ENCODE measurements at regions not wholly inside any gene's neighbourhood (a gene's known extent, or its start where the extent isn't known, plus 50 kb on each side); places are given as distances from the start of the nearest gene placed in this dataset.

DNA sequence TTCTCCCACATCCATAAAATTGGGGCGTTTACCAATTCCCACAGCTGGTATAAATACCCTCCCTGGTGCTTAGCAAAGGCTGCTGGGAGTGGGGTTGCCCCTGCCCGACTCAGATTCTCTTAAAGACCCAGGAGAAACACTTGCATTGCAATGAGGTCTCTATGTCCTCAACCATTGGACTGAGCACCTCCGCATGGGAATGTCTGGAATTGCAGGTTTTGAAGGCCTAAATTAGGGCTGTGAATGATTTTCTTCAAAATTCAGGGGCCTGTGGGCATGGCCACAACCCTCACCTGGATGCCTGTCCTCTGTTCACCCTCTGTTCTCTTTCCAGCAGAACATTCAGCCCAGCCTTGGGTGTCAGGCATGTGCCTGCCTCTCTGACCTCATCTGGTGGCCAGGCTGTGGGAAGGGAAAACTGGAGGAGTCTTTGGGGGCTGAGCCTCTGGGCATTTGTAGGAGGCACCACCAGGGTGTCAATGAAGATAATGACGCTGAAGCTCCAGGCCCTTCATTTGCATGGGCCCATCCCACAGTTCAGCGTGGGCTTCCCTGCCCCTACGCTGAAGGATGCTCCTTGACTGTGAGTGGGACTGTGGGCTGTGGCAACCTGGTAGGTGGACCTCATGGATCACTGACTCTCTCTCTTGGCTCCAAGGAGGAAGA lies 52.7 kb upstream of the MYEOV start:
- Histone ChIP-seq H3K36me3 (replicated peaks; ENCODE audit: insufficient read depth, low read depth) (no peaks in the 10 kb centered on the region), H2AFZ (no peak overlapping the region), H3K9me2 (replicated peaks; ENCODE audit: insufficient read depth) (no peaks in the 10 kb centered on the region), H3K4me1 (ENCODE audit: insufficient read depth) (no peaks in the 10 kb centered on the region), H3K4me3 (no peak overlapping the region), H3K27me3 (no peaks in the 10 kb centered on the region), H3K79me2 (no peaks in the 10 kb centered on the region), H3K27ac (no peak overlapping the region), H4K20me1 (ENCODE audit: insufficient read depth, poor library complexity, severe bottlenecking) (no peaks in the 10 kb centered on the region), H3K4me2 (no peak overlapping the region), H3K9me3 (ENCODE audit: low read depth) (no peaks in the 10 kb centered on the region)
- DNase-seq (ENCODE audit: low spot score): no peak
- 90% methylated on average over 6 of the region's 6 CpGs for WGBS (ENCODE audit: low lambda C conversion rate, missing lambda C conversion rate)
- TF ChIP-seq, protein P1, sequence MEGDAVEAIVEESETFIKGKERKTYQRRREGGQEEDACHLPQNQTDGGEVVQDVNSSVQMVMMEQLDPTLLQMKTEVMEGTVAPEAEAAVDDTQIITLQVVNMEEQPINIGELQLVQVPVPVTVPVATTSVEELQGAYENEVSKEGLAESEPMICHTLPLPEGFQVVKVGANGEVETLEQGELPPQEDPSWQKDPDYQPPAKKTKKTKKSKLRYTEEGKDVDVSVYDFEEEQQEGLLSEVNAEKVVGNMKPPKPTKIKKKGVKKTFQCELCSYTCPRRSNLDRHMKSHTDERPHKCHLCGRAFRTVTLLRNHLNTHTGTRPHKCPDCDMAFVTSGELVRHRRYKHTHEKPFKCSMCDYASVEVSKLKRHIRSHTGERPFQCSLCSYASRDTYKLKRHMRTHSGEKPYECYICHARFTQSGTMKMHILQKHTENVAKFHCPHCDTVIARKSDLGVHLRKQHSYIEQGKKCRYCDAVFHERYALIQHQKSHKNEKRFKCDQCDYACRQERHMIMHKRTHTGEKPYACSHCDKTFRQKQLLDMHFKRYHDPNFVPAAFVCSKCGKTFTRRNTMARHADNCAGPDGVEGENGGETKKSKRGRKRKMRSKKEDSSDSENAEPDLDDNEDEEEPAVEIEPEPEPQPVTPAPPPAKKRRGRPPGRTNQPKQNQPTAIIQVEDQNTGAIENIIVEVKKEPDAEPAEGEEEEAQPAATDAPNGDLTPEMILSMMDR (IDR thresholded peaks at IDR 0.05; ENCODE audit: poor library complexity): no peak
- TF ChIP-seq EZH2phosphoT487 (IDR thresholded peaks at IDR 0.05; ENCODE audit: low read depth, severe bottlenecking, unreplicated experiment) (no peak), EZH2 (IDR thresholded peaks at IDR 0.05; ENCODE audit: borderline replicate concordance) (no peak)

DNA sequence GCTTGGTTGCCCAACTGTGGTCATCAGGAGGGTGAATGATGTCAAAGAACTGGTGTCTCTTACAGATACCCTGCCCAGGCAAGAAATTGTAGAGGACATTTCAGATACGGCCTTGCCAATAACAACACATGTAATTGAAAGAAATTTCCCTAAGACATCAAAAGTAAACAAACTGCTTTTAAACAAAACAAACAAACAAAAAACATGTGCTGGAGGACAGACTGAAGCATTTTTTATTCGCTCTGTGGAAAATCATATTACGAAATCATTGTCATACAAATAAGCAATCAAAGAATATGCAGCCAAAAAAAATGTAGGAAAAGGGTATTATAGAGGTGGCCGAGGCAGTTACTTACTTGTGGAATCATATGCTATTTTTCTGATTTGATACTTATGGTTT lies 52.1 kb upstream of the MYEOV start:
- no peaks in the 10 kb centered on the region for H3K79me2 ChIP-seq

DNA sequence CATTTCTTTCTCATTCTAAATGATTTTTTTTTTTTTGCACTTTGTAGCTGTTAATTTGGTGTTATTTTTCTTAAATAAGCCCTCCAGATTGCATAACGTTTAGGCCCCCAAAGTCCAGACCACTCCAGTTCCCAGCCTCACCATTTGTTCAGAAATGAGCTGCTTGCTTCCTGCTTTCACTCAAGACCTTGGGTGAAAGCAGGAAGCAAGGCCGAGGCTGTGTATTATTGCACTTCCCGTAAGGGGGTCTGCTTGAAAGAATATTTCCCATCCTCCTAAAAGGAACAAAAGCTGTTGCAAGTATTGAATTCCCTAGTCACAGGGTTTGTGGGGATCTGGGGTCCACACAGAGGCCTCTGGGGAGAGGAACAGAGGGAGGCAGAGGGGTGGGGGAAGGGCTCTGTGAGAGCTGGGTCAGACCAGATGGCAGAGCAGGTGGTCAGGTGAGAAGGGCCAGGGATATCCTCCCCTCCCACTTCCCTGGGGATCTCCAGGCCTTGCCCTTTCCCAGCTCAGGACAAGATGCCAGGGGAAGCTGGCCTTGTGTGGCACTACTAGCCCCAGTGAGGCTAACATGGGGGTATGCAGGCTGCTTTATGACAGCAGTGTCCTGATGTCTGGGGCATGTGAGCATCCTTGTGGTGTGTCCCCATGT lies 51.6 kb upstream of the MYEOV start:
- Histone ChIP-seq H3K27ac (no peak overlapping the region), H3K4me2 (no peak overlapping the region), H3K9me3 (ENCODE audit: low read depth) (no peaks in the 10 kb centered on the region), H3K4me3 (no peak overlapping the region), H3K79me2 (no peaks in the 10 kb centered on the region), H3K4me1 (ENCODE audit: insufficient read depth) (no peaks in the 10 kb centered on the region), H3K27me3 (no peaks in the 10 kb centered on the region), H4K20me1 (ENCODE audit: insufficient read depth, poor library complexity, severe bottlenecking) (no peaks in the 10 kb centered on the region), H3K9me2 (replicated peaks; ENCODE audit: insufficient read depth) (no peaks in the 10 kb centered on the region), H2AFZ (no peak overlapping the region), H3K36me3 (replicated peaks; ENCODE audit: insufficient read depth, low read depth) (no peaks in the 10 kb centered on the region)
- WGBS (ENCODE audit: low lambda C conversion rate, missing lambda C conversion rate): 66% methylated on average over 3 of the region's 3 CpGs
- no peak for DNase-seq (ENCODE audit: low spot score)
- TF ChIP-seq EZH2 (IDR thresholded peaks at IDR 0.05; ENCODE audit: borderline replicate concordance) (no peak), EZH2phosphoT487 (IDR thresholded peaks at IDR 0.05; ENCODE audit: low read depth, severe bottlenecking, unreplicated experiment) (no peak)
- TF ChIP-seq, protein P1 (IDR thresholded peaks at IDR 0.05; ENCODE audit: poor library complexity): no peak

More for the DNA sequence above, 52.1 kb upstream of the MYEOV start:
- Histone ChIP-seq H3K4me2 (no peak overlapping the region), H3K27me3 (no peaks in the 10 kb centered on the region), H3K4me1 (ENCODE audit: insufficient read depth) (no peaks in the 10 kb centered on the region), H3K9me2 (replicated peaks; ENCODE audit: insufficient read depth) (no peaks in the 10 kb centered on the region), H3K9me3 (ENCODE audit: low read depth) (no peaks in the 10 kb centered on the region), H3K4me3 (no peak overlapping the region), H2AFZ (no peak overlapping the region), H4K20me1 (ENCODE audit: insufficient read depth, poor library complexity, severe bottlenecking) (no peaks in the 10 kb centered on the region), H3K36me3 (replicated peaks; ENCODE audit: insufficient read depth, low read depth) (no peaks in the 10 kb centered on the region), H3K27ac (no peak overlapping the region)
- TF ChIP-seq EZH2phosphoT487 (IDR thresholded peaks at IDR 0.05; ENCODE audit: low read depth, severe bottlenecking, unreplicated experiment): no peak
- TF ChIP-seq, protein P1 (IDR thresholded peaks at IDR 0.05; ENCODE audit: poor library complexity): no peak
- no peak for TF ChIP-seq EZH2 (IDR thresholded peaks at IDR 0.05; ENCODE audit: borderline replicate concordance)
- DNase-seq (ENCODE audit: low spot score): no peak
- 99% methylated on average over 4 of the region's 4 CpGs for WGBS (ENCODE audit: low lambda C conversion rate, missing lambda C conversion rate)
